MM.1S (cell line): ENCODE measurements at regions not wholly inside any gene's neighbourhood (a gene's known extent, or its start where the extent isn't known, plus 50 kb on each side); places are given as distances from the start of the nearest gene placed in this dataset.

ENCODE experiments used
- DNase-seq: peaks from one replicate; pipeline ENCODE4 v3.0.0-alpha.2; 2015
- H2AFZ ChIP-seq: fragments of 300-600 bp; sonication (generic); 2 replicates; pipeline ENCODE4 v1.6.0; 2016; ENCODE audit warnings: antibody characterized with exemption, low read length
- H3F3A ChIP-seq: fragments of 300-600 bp; sonication (generic); 2 replicates; pipeline ENCODE4 v1.6.1; 2016; ENCODE audit warnings: mild to moderate bottlenecking, antibody characterized with exemption, low read length, moderate library complexity, mixed read lengths; ENCODE audit not compliant: insufficient read depth
- H3K27ac ChIP-seq: fragments of 300-600 bp; sonication (generic); 2 replicates; pipeline ENCODE4 v1.5.1; 2016; ENCODE audit warnings: mild to moderate bottlenecking, low read length
- H3K27me3 ChIP-seq: fragments of 300-600 bp; sonication (generic); replicated peaks from 2 replicates; pipeline ENCODE4 v1.6.0; 2016; ENCODE audit warnings: low read length; ENCODE audit not compliant: insufficient read depth
- H3K36me3 ChIP-seq: fragments of 300-600 bp; sonication (generic); replicated peaks from 2 replicates; pipeline ENCODE4 v1.6.1; 2016; ENCODE audit warnings: mild to moderate bottlenecking, low read length, mixed read lengths; ENCODE audit not compliant: insufficient read depth
- H3K4me1 ChIP-seq: fragments of 300-600 bp; sonication (generic); 2 replicates; pipeline ENCODE4 v1.6.1; 2016; ENCODE audit warnings: low read length, mixed read lengths
- H3K4me2 ChIP-seq: fragments of 300-600 bp; sonication (generic); 2 replicates; pipeline ENCODE4 v1.6.0; 2016; ENCODE audit warnings: low read depth, low read length
- H3K4me3 ChIP-seq: fragments of 300-600 bp; sonication (generic); 2 replicates; pipeline ENCODE4 v1.5.1; 2016; ENCODE audit warnings: low read length, mixed read lengths
- H3K79me2 ChIP-seq: fragments of 300-600 bp; sonication (generic); 2 replicates; pipeline ENCODE4 v1.6.1; 2016; ENCODE audit warnings: mixed run types, low read length, mixed read lengths
- H3K9ac ChIP-seq: fragments of 300-600 bp; sonication (generic); 2 replicates; pipeline ENCODE4 v1.6.1; 2016; ENCODE audit warnings: low read length, mixed read lengths
- H3K9me2 ChIP-seq: fragments of 300-600 bp; sonication (generic); replicated peaks from 2 replicates; pipeline ENCODE4 v1.6.1; 2016; ENCODE audit warnings: mild to moderate bottlenecking, low read length, mixed read lengths; ENCODE audit not compliant: insufficient read depth
- H3K9me3 ChIP-seq: fragments of 300-600 bp; sonication (generic); replicated peaks from 2 replicates; pipeline ENCODE4 v1.6.1; 2016; ENCODE audit warnings: mild to moderate bottlenecking, low read length, mixed read lengths; ENCODE audit not compliant: insufficient read depth
- H4K20me1 ChIP-seq: fragments of 300-600 bp; sonication (generic); 2 replicates; pipeline ENCODE4 v1.6.1; 2016; ENCODE audit warnings: mild to moderate bottlenecking, low read length, moderate library complexity, mixed read lengths; ENCODE audit not compliant: insufficient read depth
- CTCF ChIP-seq: fragments of 300-600 bp; sonication (generic); IDR thresholded peaks from 2 replicates; pipeline ENCODE4 v1.5.1; 2016; ENCODE audit warnings: antibody characterized with exemption, low read length, mixed read lengths
- EZH2 ChIP-seq: fragments of 300-600 bp; sonication (generic); optimal IDR thresholded peaks from 2 replicates; pipeline ENCODE3; 2017; ENCODE audit warnings: low read depth, mild to moderate bottlenecking, antibody characterized with exemption, low read length, mixed read lengths
- EZH2phosphoT487 ChIP-seq: fragments of 300-600 bp; sonication (generic); IDR thresholded peaks from 2 replicates; pipeline ENCODE4 v1.6.1; 2018; ENCODE audit warnings: antibody characterized with exemption, low read length

GRCh38 chr13:84466461-84466860 is 584.2 kb upstream of the SLITRK1 start:
- H3K79me2 ChIP-seq: no peaks in the 10 kb centered on the region
- H3K36me3 ChIP-seq: no peaks in the 10 kb centered on the region
- no peak for DNase-seq
- H3K4me1 ChIP-seq: no peaks in the 10 kb centered on the region
- H3K4me2 ChIP-seq: no peak overlapping the region
- H4K20me1 ChIP-seq: no peaks in the 10 kb centered on the region
- TF ChIP-seq EZH2 (no peak), EZH2phosphoT487 (no peak), CTCF (no peak)
- H3F3A ChIP-seq: no peaks in the 10 kb centered on the region
- H3K4me3 ChIP-seq: no peak overlapping the region
- no peaks in the 10 kb centered on the region for H3K9me2 ChIP-seq
- no peaks in the 10 kb centered on the region for H3K9me3 ChIP-seq
- H3K27me3 ChIP-seq: no peaks in the 10 kb centered on the region
- H3K9ac ChIP-seq: no peak overlapping the region
- H2AFZ ChIP-seq: no peak overlapping the region
- no peak overlapping the region for H3K27ac ChIP-seq

GRCh38 chr13:84460989-84461388 is 578.7 kb upstream of the SLITRK1 start:
- H3K4me1 ChIP-seq: no peaks in the 10 kb centered on the region
- H2AFZ ChIP-seq: no peak overlapping the region
- H3K36me3 ChIP-seq: no peaks in the 10 kb centered on the region
- no peaks in the 10 kb centered on the region for H3K79me2 ChIP-seq
- no peaks in the 10 kb centered on the region for H3K27me3 ChIP-seq
- no peak overlapping the region for H3K9ac ChIP-seq
- no peak overlapping the region for H3K4me2 ChIP-seq
- H3K9me3 ChIP-seq: no peaks in the 10 kb centered on the region
- no peaks in the 10 kb centered on the region for H4K20me1 ChIP-seq
- no peaks in the 10 kb centered on the region for H3F3A ChIP-seq
- no peak overlapping the region for H3K4me3 ChIP-seq
- TF ChIP-seq CTCF: no peak
- no peak for TF ChIP-seq EZH2
- TF ChIP-seq EZH2phosphoT487: no peak
- H3K27ac ChIP-seq: no peak overlapping the region
- no peaks in the 10 kb centered on the region; the same call in 1 of the 2 replicates for H3K9me2 ChIP-seq
- DNase-seq: no peak

GRCh38 chr13:84455143-84455905 is 573.0 kb upstream of the SLITRK1 start:
- DNase-seq: no peak
- no peaks in the 10 kb centered on the region for H3K4me1 ChIP-seq
- H3K4me2 ChIP-seq: no peak overlapping the region
- no peak overlapping the region for H3K9ac ChIP-seq
- no peaks in the 10 kb centered on the region for H3K36me3 ChIP-seq
- no peak for TF ChIP-seq EZH2phosphoT487
- TF ChIP-seq CTCF: no peak; the same call in 1 of the 2 replicates
- TF ChIP-seq EZH2: no peak
- H3K79me2 ChIP-seq: no peaks in the 10 kb centered on the region
- H3F3A ChIP-seq: no peaks in the 10 kb centered on the region
- H2AFZ ChIP-seq: no peak overlapping the region
- H3K9me3 ChIP-seq: no peaks in the 10 kb centered on the region
- no peaks in the 10 kb centered on the region for H3K27me3 ChIP-seq
- H3K4me3 ChIP-seq: no peak overlapping the region
- no peaks in the 10 kb centered on the region; the same call in 1 of the 2 replicates for H3K9me2 ChIP-seq
- H4K20me1 ChIP-seq: no peaks in the 10 kb centered on the region
- no peak overlapping the region for H3K27ac ChIP-seq
